Suppressor macrophage treated with lipopolysaccharide for 4 hours (primary cell): ENCODE measurements at regions not wholly inside any gene's neighbourhood (a gene's known extent, or its start where the extent isn't known, plus 50 kb on each side); places are given as distances from the start of the nearest gene placed in this dataset.
"Not testable (repeated sequence)": the region's sequence is repeated elsewhere in the genome, so short reads cannot be mapped to it uniquely, and the experiment has no call there.

Source experiments
- DNase-seq: peaks from one replicate; pipeline ENCODE4 v3.0.0-alpha.2; 2020

- DNase-seq: no peak
Observed at GRCh38 chr5:124045412-124045811, 533.4 kb downstream of the CSNK1G3 start.

DNA sequence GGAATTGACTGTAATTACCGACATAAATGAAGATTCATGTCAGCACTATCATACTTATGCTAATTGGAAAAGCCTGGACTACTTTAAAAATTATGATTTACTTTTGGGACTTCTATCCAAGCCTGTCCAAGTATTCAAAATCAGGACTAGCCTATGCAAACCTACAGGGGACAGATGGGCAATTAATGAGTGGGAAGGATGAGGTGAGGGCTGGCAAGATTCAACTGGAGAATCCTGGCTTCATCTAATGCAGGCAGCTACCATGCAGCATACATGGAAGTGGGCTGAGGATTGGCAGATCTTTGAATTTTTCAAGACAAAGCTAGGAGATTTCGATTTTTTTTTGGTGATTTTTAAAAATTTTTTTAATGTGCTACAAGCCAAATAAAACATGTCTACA lies 532.6 kb downstream of the CSNK1G3 start:
- no peak for DNase-seq

- no peak for DNase-seq
Observed at GRCh38 chr5:124043456-124043855, 531.5 kb downstream of the CSNK1G3 start.

- DNase-seq: no peak
Observed at GRCh38 chr5:124040799-124041198, 528.8 kb downstream of the CSNK1G3 start.

GRCh38 chr5:124039410-124039809 lies 527.4 kb downstream of the CSNK1G3 start:
- DNase-seq: no peak

GRCh38 chr5:124036786-124037185 lies 524.8 kb downstream of the CSNK1G3 start:
- DNase-seq: no peak

- DNase-seq: no peak
Observed at GRCh38 chr5:124034963-124035362, 523.0 kb downstream of the CSNK1G3 start.

- DNase-seq: no peak
Observed at GRCh38 chr5:124034083-124034700, 522.2 kb downstream of the CSNK1G3 start.

- DNase-seq: no peak
Observed at GRCh38 chr5:124030043-124030491, 518.1 kb downstream of the CSNK1G3 start.

DNA sequence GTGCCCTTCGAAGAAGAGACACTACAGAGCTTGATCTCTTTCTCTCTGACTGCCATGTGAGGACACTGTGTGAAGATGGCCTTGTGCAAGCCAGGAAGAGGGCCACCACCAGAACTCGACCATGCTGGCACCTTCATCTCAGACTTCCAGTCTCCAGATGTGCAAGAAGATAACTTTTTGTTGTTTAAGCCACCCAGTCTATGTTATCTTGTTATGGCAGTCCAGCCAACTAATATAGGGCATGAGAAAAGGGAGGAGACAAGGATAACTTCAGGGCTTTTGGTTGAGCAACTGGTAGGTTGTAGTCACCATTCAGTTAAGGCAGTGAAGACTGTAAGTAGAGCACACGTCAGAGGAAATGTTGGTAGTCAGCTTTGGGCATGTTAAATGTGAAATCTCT lies 515.5 kb downstream of the CSNK1G3 start:
- DNase-seq: no peak

DNA sequence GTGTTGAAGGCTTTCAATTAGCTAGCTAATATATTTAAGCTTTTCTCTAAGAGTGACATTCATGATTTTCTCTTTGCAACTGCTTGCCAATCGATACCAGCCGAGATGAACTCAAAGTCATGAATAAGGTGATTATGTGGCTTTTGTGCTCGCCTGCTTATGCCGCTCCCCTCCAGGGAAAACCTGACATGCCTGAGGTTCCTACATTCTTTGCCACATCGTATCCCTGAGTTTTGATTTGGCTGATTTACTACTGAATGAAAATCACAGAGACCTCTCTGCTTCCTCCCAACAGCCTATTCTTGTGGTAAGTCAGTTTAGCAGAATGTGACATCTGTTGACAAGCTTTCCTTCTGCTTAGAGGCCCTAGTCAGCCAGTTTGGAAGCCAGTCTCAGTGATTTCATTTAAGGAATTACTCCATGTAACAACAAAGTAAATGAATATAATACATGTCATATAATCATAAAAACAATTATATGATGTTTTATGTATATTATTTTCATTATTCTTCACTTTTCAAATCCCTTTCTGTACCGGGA lies 513.4 kb downstream of the CSNK1G3 start:
- DNase-seq: no peak

GRCh38 chr5:124022966-124023365 lies 511.0 kb downstream of the CSNK1G3 start:
- no peak for DNase-seq

DNA sequence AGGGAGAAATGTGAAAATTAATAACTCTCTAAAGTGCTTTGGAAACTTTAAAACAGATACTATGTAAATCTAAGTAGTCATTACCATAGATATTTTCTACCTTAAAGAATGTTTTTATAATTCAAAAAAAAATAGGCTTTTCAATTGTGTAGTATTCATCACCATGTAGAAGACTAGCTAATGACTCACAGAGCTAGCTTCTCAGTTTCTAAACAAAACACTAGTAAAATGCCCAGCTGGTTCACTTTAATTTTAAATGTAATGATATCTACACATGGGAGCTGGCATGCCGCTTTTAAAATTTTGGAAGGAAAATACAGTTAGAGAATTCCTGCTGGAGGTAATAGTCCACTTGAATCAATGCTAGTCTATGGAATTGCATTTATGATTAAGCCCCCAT lies 509.8 kb downstream of the CSNK1G3 start:
- no peak for DNase-seq

DNA sequence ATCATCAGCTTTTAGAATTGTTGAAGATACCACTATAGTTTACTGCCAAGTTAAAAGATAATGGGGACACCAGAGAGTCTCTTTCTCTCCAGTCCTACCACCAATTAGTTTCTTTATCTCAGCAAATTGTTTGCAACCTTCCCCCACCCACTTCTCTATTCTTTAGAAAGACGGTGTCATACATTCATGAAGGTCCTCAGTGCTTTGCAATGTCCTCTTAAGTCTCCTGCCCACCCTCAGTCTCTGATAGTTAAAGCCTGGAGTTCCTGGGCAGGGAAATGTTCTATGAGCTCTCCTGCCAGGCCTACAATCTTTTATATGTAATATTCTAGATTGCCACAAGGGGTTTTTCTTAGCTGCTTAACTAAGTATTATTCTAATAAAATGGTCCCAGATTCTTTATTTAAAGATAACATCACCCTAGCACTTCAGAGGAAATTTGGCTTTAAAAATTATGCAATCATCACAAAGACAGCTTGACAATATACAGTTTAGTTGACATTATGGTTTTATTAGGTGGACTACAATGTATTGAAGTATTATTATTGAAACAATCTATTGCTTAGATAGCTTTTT lies 509.2 kb downstream of the CSNK1G3 start:
- no peak for DNase-seq

DNA sequence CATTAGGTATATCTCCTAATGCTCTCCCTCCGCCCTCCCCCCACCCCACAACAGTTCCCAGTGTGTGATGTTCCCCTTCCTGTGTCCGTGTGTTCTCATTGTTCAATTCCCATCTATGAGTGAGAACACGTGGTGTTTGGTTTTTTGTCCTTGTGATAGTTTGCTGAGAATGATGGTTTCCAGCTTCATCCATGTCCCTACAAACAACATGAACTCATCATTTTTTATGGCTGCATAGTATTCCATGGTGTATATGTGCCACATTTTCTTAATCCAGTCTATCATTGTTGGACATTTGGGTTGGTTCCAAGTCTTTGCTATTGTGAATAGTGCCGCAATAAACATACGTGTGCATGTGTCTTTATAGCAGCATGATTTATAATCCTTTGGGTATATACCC lies 505.3 kb downstream of the CSNK1G3 start:
- DNase-seq: not testable (repeated sequence)

DNA sequence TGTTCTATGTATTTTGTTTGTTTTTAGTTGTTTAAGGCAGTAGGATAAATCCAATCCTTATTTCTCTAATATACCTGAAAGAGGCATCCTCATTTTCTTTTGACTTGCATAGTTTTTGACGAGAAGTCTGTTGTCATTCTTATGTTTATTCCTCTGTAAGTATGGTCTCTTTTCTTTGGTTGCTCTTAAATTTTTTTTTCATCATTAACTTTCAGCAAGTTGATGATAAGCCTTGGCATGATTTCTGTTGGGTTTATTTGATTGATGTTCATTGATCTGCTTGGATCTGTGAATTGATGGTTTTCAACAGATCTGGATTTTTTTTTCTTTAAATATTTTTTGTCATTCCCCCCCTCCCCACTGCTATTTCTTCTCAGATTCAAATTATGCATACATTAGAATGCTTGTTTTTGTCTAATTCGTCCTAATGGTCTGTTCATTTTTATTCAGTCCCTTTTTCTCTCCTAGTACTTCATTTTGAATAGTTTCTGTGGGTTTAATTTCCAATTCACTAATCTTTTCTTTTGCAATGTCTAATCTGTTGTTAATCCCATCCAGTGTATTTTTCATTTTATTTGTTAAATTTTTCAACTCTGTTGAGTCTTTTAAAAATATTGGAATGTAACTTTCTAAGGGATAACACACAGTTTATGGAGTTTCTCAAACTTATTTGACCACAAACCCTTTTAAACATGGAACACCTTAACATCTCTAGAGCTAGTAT lies 495.9 kb downstream of the CSNK1G3 start:
- DNase-seq: no peak

GRCh38 chr5:124001036-124001615 lies 489.1 kb downstream of the CSNK1G3 start:
- no peak for DNase-seq

DNA sequence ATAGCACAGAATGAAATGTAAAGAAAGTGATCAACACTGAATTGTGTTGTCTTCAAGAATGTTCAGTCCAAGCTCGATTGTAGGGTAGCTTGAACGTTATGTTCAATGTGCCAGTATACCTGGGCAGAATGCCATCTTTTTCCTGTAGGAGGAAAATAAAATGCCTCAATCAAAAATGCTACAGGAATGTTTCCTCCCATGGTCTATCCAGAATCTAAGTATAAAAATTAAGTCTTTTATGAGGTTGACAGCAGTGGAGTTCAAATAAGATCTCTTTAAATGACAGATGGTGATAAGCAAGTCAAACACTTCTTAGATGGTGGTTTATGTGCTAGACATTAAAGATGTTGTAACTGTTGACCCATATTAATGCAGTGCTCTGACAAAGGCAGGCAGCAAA lies 488.6 kb downstream of the CSNK1G3 start:
- DNase-seq: no peak

GRCh38 chr5:123997462-123998215 lies 485.7 kb downstream of the CSNK1G3 start:
- no peak for DNase-seq

DNA sequence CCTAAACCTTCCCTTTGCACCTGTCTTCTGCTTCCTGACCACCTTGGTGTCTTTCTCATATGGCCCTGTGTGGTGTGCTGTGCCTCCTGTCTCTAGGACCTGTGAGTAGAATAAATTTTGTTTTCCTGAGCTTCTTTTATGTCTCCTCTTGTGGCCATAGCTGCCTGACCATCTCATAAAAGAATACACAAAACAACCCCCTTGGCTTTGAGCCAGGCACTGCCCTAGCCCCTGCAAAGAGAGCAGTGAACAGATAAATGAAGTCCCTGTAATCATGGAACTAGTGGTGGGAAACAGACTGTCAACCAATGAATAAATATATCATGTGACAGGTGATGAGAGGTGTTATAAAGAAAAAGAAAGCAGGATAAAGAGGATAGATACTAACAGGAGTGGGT lies 485.1 kb downstream of the CSNK1G3 start:
- DNase-seq: no peak

GRCh38 chr5:123992641-123993040 lies 480.7 kb downstream of the CSNK1G3 start:
- no peak for DNase-seq

DNA sequence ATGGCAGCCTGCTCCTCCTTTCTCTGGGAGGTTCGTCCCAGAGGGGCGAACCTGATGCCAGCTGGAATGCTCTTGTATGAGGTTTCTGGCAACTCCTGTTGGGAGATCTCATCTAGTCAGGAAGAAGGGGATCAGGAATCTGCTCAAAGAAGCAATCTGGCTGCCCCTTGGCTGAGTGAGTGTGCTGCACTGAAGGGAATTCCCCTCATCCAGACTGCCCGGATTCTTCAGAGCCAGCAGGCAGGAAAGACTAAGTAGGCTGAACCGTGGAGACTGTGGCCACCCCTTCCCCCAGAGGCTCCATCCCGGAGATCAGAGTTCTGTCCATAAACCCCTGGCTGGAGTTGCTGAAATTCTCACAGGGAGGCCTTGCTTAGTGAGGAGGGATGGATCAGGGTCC lies 476.0 kb downstream of the CSNK1G3 start:
- no peak for DNase-seq
